ENCODE measurements at regions not wholly inside any gene's neighbourhood (a gene's known extent, or its start where the extent isn't known, plus 50 kb on each side); places are given as distances from the start of the nearest gene placed in this dataset.

DNA sequence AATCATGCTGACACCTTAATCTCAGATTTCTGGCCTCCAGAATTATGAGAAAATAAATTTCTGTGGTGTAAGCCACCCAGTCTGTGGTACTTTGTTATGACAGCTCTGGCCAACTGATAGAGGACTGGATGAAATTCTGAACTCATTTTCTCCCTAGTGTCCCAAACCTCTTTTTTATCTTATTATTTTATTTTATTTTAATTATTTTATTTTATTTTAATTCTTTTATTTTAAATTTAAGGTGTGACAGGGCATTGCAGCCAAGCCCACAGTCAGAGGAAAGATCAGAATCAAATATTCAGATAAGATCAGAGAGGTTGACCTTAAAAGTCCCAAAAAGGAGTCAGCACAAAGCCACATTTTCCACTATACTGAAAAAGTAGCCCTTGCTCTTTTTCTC is 228.1 kb downstream of the TFEC start:
- no peak overlapping the region for H3K4ac ChIP-seq (ENCODE audit: low read depth, low read length)
- no peak overlapping the region for H3K27ac ChIP-seq (ENCODE audit: low read depth, low read length)
- H2BK12ac ChIP-seq (ENCODE audit: low read length) = no peak overlapping the region
- no peak overlapping the region for H3K23ac ChIP-seq (ENCODE audit: low read length)
- H4K12ac ChIP-seq (ENCODE audit: low read depth, low read length) = no peak overlapping the region
- no peaks in the 10 kb centered on the region for H3K36me3 ChIP-seq (ENCODE audit: control insufficient read depth in 1 of 2, insufficient read depth in 2 of 2, low read length in 2 of 2)
- H3K79me2 ChIP-seq (ENCODE audit: control insufficient read depth, insufficient read depth, low read length, poor library complexity) = no peaks in the 10 kb centered on the region
- no peak overlapping the region for H3K9ac ChIP-seq (ENCODE audit: low read length)
- no peak overlapping the region for H2AK5ac ChIP-seq (ENCODE audit: low read length)
- H3K4me3 ChIP-seq (ENCODE audit: low read depth, low read length) = no peak overlapping the region
- no peaks in the 10 kb centered on the region for H3K4me1 ChIP-seq (ENCODE audit: control insufficient read depth in 1 of 2, insufficient read depth in 2 of 2, low read length in 2 of 2)
- no peak overlapping the region for H3K4me2 ChIP-seq (ENCODE audit: low read length)
- DNase-seq = no peak
- no peak overlapping the region for H4K91ac ChIP-seq (ENCODE audit: low read depth, low read length)
- no peaks in the 10 kb centered on the region for H3K27me3 ChIP-seq (ENCODE audit: insufficient read depth, low read length)
- H4K8ac ChIP-seq (ENCODE audit: low read depth, low read length) = no peak overlapping the region
- H3K18ac ChIP-seq (ENCODE audit: low read length) = no peak overlapping the region
- H2BK5ac ChIP-seq (ENCODE audit: low read depth, low read length, poor library complexity) = no peak overlapping the region
- H2AFZ ChIP-seq (ENCODE audit: insufficient read depth, low read length, poor library complexity) = no peak overlapping the region
- no peak overlapping the region for H2BK120ac ChIP-seq (ENCODE audit: insufficient read depth, low read length, poor library complexity)
- H3K14ac ChIP-seq (ENCODE audit: low read length) = no peak overlapping the region
- H3K79me1 ChIP-seq (ENCODE audit: low read length) = no peaks in the 10 kb centered on the region
- no peaks in the 10 kb centered on the region for H3K9me3 ChIP-seq (ENCODE audit: insufficient read depth, low read depth, low read length)

DNA sequence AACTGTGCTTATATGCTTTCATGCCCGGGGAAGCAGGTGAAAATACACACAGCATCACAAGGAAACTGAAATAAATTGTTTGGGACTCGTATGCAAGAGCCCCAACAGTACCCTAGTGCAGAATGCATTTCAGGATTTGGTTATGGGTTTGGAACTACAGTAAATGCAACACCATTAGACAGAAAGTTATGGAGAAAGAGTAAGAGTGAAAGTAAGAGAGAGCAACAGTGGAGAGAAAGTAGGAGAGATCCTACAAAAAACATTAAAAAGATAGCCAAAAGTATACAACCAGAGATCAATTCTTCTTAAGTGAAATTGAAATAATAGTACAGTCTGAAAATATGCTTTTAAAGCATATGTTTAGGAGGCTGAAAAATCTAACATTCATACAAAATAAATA is 231.1 kb downstream of the TFEC start:
- Histone ChIP-seq H3K9me3 (ENCODE audit: insufficient read depth, low read depth, low read length) (no peaks in the 10 kb centered on the region), H3K4me2 (ENCODE audit: low read length) (no peak overlapping the region), H3K36me3 (ENCODE audit: control insufficient read depth in 1 of 2, insufficient read depth in 2 of 2, low read length in 2 of 2) (no peaks in the 10 kb centered on the region), H3K4ac (ENCODE audit: low read depth, low read length) (no peak overlapping the region), H3K79me1 (ENCODE audit: low read length) (no peaks in the 10 kb centered on the region), H3K79me2 (ENCODE audit: control insufficient read depth, insufficient read depth, low read length, poor library complexity) (no peaks in the 10 kb centered on the region), H3K18ac (ENCODE audit: low read length) (no peak overlapping the region), H3K27me3 (ENCODE audit: insufficient read depth, low read length) (no peaks in the 10 kb centered on the region), H2AK5ac (ENCODE audit: low read length) (no peak overlapping the region), H3K4me3 (ENCODE audit: low read depth, low read length) (no peak overlapping the region), H4K8ac (ENCODE audit: low read depth, low read length) (no peak overlapping the region), H2BK120ac (ENCODE audit: insufficient read depth, low read length, poor library complexity) (no peak overlapping the region), H3K23ac (ENCODE audit: low read length) (no peak overlapping the region), H3K27ac (ENCODE audit: low read depth, low read length) (no peak overlapping the region), H2AFZ (ENCODE audit: insufficient read depth, low read length, poor library complexity) (no peak overlapping the region), H3K14ac (ENCODE audit: low read length) (no peak overlapping the region), H2BK5ac (ENCODE audit: low read depth, low read length, poor library complexity) (no peak overlapping the region), H3K4me1 (ENCODE audit: control insufficient read depth in 1 of 2, insufficient read depth in 2 of 2, low read length in 2 of 2) (no peaks in the 10 kb centered on the region), H4K91ac (ENCODE audit: low read depth, low read length) (no peak overlapping the region), H3K9ac (ENCODE audit: low read length) (no peak overlapping the region), H2BK12ac (ENCODE audit: low read length) (no peak overlapping the region), H4K12ac (ENCODE audit: low read depth, low read length) (no peak overlapping the region)
- WGBS (ENCODE audit: extremely low coverage, insufficient coverage, insufficient read length) = no CpG with 5 or more reads among the region's 2 CpGs
- no peak for DNase-seq

DNA sequence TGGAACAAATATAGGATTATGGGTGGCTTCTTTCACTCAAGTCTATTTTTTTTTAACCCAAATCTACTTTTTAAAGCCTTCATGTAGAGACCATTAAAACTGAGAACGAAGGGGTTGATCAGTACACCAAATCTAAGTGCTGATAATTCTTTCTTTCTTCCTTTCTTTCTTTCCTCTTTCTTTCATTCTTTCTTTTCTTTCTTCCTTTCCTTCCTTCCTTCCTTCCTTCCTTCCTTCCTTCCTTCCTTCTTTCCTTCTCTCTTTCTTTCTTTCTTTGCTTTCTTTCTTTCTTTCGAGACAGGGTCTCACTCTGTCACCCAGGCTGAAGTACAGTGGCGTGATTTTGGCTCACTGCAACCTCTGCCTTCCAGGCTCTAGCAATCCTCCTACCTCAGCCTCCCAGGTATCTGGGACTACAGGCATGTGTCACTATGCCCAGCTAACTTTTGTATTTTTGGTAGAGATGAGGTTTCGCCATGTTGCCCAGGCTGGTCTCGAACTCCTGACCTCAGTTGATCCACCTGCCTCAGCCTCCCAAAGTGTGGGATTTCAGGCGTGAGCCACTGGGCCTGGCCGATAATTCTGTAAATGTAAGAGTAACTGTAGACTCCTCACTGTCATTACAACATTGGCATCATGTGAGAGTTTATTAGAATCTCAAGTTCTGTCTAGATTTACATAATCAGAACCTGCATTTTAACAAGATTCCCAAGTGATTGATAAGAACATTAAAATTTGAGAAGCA is 236.4 kb downstream of the TFEC start:
- H3K79me1 ChIP-seq (ENCODE audit: low read length) = no peaks in the 10 kb centered on the region
- H4K8ac ChIP-seq (ENCODE audit: low read depth, low read length) = no peak overlapping the region
- H2BK120ac ChIP-seq (ENCODE audit: insufficient read depth, low read length, poor library complexity) = no peak overlapping the region
- no peak overlapping the region for H3K9ac ChIP-seq (ENCODE audit: low read length)
- no peaks in the 10 kb centered on the region for H3K4me1 ChIP-seq (ENCODE audit: control insufficient read depth in 1 of 2, insufficient read depth in 2 of 2, low read length in 2 of 2)
- no peak overlapping the region for H3K4me3 ChIP-seq (ENCODE audit: low read depth, low read length)
- H3K18ac ChIP-seq (ENCODE audit: low read length) = no peak overlapping the region
- no peak overlapping the region for H3K27ac ChIP-seq (ENCODE audit: low read depth, low read length)
- H3K14ac ChIP-seq (ENCODE audit: low read length) = no peak overlapping the region
- no peak overlapping the region for H3K4me2 ChIP-seq (ENCODE audit: low read length)
- H2BK5ac ChIP-seq (ENCODE audit: low read depth, low read length, poor library complexity) = no peak overlapping the region
- DNase-seq = no peak
- H2AK5ac ChIP-seq (ENCODE audit: low read length) = no peak overlapping the region
- H3K4ac ChIP-seq (ENCODE audit: low read depth, low read length) = no peak overlapping the region
- no peaks in the 10 kb centered on the region for H3K9me3 ChIP-seq (ENCODE audit: insufficient read depth, low read depth, low read length)
- no CpG with 5 or more reads among the region's 7 CpGs for WGBS (ENCODE audit: extremely low coverage, insufficient coverage, insufficient read length)
- no peaks in the 10 kb centered on the region for H3K27me3 ChIP-seq (ENCODE audit: insufficient read depth, low read length)
- H2AFZ ChIP-seq (ENCODE audit: insufficient read depth, low read length, poor library complexity) = no peak overlapping the region
- no peaks in the 10 kb centered on the region for H3K36me3 ChIP-seq (ENCODE audit: control insufficient read depth in 1 of 2, insufficient read depth in 2 of 2, low read length in 2 of 2)
- no peak overlapping the region for H3K23ac ChIP-seq (ENCODE audit: low read length)
- no peak overlapping the region for H2BK12ac ChIP-seq (ENCODE audit: low read length)
- no peak overlapping the region for H4K12ac ChIP-seq (ENCODE audit: low read depth, low read length)
- no peaks in the 10 kb centered on the region for H3K79me2 ChIP-seq (ENCODE audit: control insufficient read depth, insufficient read depth, low read length, poor library complexity)
- no peak overlapping the region for H4K91ac ChIP-seq (ENCODE audit: low read depth, low read length)

DNA sequence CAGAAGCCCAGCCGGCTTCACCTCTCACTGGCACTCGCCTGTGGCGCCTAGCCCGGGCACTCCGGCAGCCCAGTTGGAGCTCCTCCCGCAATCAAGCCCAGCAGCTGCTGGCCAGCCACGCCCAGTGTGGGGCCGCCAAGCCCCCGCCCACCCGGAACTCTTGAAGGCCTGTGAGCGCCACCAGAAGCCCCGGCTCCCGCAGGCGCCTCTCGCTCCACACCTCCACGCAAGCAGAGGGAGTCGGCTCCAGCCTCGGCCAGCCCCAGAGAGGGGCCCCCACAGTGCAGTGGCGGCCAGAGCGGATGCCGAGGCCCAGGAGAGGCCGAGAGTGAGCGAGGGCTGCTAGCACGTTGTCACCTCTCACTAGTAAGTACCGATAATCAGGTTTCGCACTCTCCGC is 240.7 kb downstream of the TFEC start:
- Histone ChIP-seq H3K4me3 (ENCODE audit: low read depth, low read length) (no peak overlapping the region), H2AFZ (ENCODE audit: insufficient read depth, low read length, poor library complexity) (no peak overlapping the region), H3K79me1 (ENCODE audit: low read length) (no peaks in the 10 kb centered on the region), H2BK120ac (ENCODE audit: insufficient read depth, low read length, poor library complexity) (no peak overlapping the region), H2BK5ac (ENCODE audit: low read depth, low read length, poor library complexity) (no peak overlapping the region), H3K23ac (ENCODE audit: low read length) (no peak overlapping the region), H3K18ac (ENCODE audit: low read length) (no peak overlapping the region), H3K36me3 (ENCODE audit: control insufficient read depth in 1 of 2, insufficient read depth in 2 of 2, low read length in 2 of 2) (no peaks in the 10 kb centered on the region), H3K27ac (ENCODE audit: low read depth, low read length) (no peak overlapping the region), H3K9me3 (ENCODE audit: insufficient read depth, low read depth, low read length) (no peaks in the 10 kb centered on the region), H4K8ac (ENCODE audit: low read depth, low read length) (no peak overlapping the region), H4K91ac (ENCODE audit: low read depth, low read length) (no peak overlapping the region), H2BK12ac (ENCODE audit: low read length) (no peak overlapping the region), H3K14ac (ENCODE audit: low read length) (no peak overlapping the region), H3K79me2 (ENCODE audit: control insufficient read depth, insufficient read depth, low read length, poor library complexity) (no peaks in the 10 kb centered on the region), H3K4me1 (ENCODE audit: control insufficient read depth in 1 of 2, insufficient read depth in 2 of 2, low read length in 2 of 2) (no peaks in the 10 kb centered on the region), H3K4me2 (ENCODE audit: low read length) (no peak overlapping the region), H3K9ac (ENCODE audit: low read length) (no peak overlapping the region), H2AK5ac (ENCODE audit: low read length) (no peak overlapping the region), H3K4ac (ENCODE audit: low read depth, low read length) (no peak overlapping the region), H3K27me3 (ENCODE audit: insufficient read depth, low read length) (no peaks in the 10 kb centered on the region), H4K12ac (ENCODE audit: low read depth, low read length) (no peak overlapping the region)
- no peak for DNase-seq
- no CpG with 5 or more reads among the region's 27 CpGs for WGBS (ENCODE audit: extremely low coverage, insufficient coverage, insufficient read length)

Data from trophoblast cell (in vitro differentiated cells and primary cell).